ENCODE measurements at regions not wholly inside any gene's neighbourhood (a gene's known extent, or its start where the extent isn't known, plus 50 kb on each side); places are given as distances from the start of the nearest gene placed in this dataset.
"Not testable (repeated sequence)": the region's sequence is repeated elsewhere in the genome, so short reads cannot be mapped to it uniquely, and the experiment has no call there.

GRCh38 chr9:27673641-27674040, 100.4 kb upstream of the C9orf72 start:
- no peak for DNase-seq

DNA sequence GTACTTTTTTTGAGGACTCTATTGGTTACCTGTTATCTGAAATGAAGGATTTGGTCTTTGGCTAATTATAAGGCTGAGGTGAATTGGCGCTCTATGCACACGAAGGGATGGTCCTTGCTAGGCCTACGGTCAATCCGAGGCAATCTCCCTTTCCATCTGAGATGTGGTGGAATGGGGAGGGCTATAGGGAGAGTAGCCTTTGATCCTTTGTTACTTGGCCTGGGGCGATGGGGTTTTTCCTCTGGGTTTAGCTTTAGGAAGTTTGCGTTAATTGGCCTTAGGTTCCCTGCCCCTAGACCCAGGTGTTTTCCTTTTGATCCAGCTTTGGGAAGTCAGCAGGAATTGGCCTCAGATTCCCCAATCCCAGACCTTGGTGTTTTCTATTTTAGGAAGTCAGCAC, 102.1 kb upstream of the C9orf72 start:
- no peak for DNase-seq

DNA sequence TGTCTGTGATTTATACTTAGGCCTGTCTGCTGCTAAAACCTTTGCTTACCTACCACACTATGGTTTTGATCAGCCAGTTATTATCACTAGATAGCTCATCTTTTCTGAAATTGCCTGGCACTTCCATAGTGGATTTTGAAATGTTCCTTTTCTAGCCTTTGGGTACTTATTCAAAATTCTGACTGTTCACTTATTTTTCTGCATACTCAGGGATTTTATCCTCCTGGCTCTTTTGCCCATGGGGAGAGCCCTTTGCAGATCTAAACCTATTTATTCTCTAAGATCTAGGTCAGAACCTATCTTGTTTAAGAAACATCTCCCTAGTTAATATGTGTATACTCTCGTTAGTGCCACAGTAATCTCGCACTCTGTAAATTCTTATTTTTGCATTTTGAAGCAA, 103.5 kb upstream of the C9orf72 start:
- DNase-seq, result no peak

GRCh38 chr9:27679338-27679737, 106.1 kb upstream of the C9orf72 start:
- DNase-seq, result no peak

- DNase-seq, result no peak
Measured at GRCh38 chr9:27683181-27683580, 109.9 kb upstream of the C9orf72 start.

- DNase-seq, result no peak
Measured at GRCh38 chr9:27688954-27689353, 115.7 kb upstream of the C9orf72 start.

GRCh38 chr9:27690816-27691215, 117.5 kb upstream of the C9orf72 start:
- not testable (repeated sequence) for DNase-seq

- DNase-seq, result no peak
Measured at GRCh38 chr9:27699621-27700020, 126.3 kb upstream of the C9orf72 start.

DNA sequence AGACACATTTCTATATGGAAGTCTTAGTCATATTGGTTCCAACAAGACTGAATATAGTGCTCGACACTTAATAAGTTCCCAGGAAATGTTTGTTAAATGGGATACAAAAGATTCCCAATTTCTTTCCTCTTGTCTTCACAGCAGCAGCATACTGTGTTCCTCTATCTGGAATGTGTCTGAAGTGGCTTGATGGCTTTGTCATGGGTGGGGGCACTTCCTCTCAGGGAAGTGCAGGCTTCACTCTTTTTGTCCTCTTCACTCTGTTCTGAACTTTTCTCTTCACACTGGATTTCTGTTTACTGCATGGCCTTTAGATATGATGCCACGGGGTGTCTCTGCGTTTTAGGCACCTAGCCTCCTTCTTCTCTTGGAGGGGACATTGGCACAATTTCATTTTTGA, 127.7 kb upstream of the C9orf72 start:
- no peak for DNase-seq

DNA sequence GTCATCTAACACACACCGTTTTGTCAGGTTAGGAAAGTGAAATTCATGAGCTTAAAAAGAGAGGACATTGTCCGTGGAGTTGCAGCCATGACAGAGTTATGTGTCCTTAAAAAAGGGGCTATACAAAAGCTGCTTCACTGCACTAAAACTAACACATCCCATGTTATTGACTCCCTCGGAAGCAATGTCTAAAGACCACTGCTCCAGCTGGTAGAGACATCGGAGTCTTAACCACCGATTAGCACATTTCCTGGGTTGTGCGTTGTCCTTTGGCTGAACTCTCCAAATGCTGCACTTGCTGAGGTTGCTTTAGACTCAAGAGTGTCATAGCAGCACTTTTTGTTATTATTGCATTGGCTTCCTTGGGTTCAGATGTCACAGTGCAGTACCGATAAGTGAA, 128.3 kb upstream of the C9orf72 start:
- no peak for DNase-seq

GRCh38 chr9:27703216-27703980, 130.1 kb upstream of the C9orf72 start:
- no peak for DNase-seq

GRCh38 chr9:27711241-27711640, 138.0 kb upstream of the C9orf72 start:
- DNase-seq, result no peak

- no peak for DNase-seq
Measured at GRCh38 chr9:27712806-27713205, 139.5 kb upstream of the C9orf72 start.

DNA sequence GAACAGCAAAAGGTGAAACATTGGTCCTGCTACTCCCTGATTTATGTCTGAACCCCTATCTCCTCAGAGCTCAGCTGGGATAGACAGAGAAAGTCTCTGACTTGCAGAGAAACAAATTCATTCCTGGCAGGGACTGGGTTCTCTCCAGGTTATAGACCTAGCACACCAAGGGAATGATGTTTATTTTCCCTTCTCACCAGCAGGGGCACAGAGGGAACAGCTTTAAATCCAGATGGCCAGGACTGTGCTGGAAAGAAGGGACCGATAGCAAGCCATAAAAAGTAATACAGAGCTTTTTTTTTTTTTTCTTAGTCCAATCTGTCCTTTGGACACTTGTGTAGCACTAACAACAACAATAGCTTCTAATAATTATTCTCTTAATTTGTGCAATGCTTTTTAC, 141.1 kb upstream of the C9orf72 start:
- DNase-seq, result no peak

GRCh38 chr9:27715651-27716050, 142.4 kb upstream of the C9orf72 start:
- no peak for DNase-seq

GRCh38 chr9:27717991-27718390, 144.7 kb upstream of the C9orf72 start:
- no peak for DNase-seq

DNA sequence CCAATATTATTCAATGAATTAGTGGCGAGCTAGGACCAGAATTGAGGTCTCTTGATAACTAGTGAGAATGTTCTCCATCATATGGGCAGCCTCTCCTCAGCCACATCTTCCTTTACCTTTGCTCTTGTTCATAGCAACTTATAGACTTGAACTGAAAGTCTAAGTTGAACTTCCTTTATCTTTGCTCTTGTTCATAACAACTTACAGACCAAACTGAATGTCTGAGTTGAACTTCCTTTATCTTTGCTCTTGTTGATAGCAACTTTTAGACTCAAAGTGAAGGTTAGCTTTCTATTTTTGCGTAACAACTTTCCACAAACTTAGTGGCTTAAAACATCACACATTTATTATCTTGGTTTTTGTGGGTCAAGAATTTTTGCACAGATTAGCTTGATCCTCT, 146.4 kb upstream of the C9orf72 start:
- DNase-seq, result no peak

DNA sequence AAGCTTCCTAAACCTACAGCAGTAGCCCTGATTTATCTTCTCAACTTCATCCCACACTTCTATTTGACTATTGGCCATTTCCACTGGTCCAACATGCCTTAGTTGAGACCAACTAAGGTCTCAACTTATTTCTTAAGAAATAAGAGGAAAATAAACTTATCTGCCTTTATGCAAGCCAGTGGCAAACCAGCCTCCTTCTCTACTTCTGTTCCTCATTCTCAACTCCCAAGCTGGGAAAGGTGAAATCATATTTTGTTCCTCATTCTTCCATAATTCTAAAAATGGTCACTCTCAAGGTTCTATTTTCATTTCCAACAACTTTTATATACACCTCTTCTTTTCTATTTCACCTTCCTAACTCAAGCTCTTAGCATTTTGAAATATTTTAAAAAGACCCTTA, 149.6 kb upstream of the C9orf72 start:
- DNase-seq, result no peak

- peak; percentile 57 for DNase-seq
Measured at GRCh38 chr9:27726244-27727081, 153.2 kb upstream of the C9orf72 start.

DNA sequence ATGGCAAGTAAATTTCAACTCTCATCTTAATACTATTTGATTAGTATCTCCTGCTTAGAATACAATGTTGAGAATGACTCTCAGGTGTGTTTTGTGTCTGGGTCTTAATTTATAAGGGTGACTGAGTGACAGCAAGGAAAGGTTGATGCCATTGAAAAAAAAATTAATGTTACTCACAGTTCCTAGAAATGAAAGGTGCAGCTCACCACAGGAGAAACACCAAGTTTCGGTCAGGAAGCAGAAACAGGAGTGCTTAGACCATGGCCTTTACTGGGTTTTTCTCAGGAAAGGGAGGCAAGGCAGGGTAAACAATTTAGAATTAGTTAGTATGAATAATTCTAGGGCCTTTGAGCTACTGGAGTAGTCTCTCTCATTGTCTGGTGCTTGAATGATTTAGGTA, 159.2 kb upstream of the C9orf72 start:
- no peak for DNase-seq

GRCh38 chr9:27743490-27743889, 170.2 kb upstream of the C9orf72 start:
- no peak for DNase-seq

GRCh38 chr9:27747450-27747849, 174.2 kb upstream of the C9orf72 start:
- DNase-seq, result no peak

DNA sequence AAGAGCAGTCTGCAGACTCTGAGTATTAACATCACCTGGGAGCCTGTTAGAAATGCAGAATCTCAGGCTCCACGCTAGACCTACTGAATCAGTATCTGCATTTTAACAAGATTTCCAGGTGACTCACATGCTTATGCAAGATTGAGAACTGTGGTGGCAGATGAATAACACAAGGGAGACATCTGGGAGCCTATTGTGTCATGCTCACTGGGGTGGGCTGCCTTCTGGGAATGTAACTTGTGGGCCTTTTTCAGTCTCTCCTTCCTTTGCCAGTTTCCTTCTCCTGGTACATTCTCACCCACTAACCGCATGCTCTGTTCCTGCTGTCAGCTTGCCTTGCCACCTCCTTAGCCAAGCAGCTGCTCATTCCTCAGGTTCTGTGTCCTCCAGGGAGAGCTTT, 176.6 kb upstream of the C9orf72 start:
- DNase-seq, result no peak

GRCh38 chr9:27750566-27750965, 177.3 kb upstream of the C9orf72 start:
- DNase-seq, result no peak
